Activated T-helper 1 cell treated with anti-CD3 and anti-CD28 coated beads, Interleukin-12 subunit alpha, Interleukin-12 subunit beta, Interleukin-2, Interleukin-4 antibody, amounts not matched to agents 30 ng/mL and 10 ng/mL and 1 ng/mL, durations not matched to agents 14 hours and 24 hours and 36 hours (primary cell): ENCODE measurements at regions not wholly inside any gene's neighbourhood (a gene's known extent, or its start where the extent isn't known, plus 50 kb on each side); places are given as distances from the start of the nearest gene placed in this dataset.

ENCODE experiments used
- DNase-seq: peaks from one replicate; pipeline ENCODE4 v3.0.0; 2021; ENCODE audit warnings: low spot score
- H3K27ac Mint-ChIP-seq: one replicate; pipeline ENCODE4 v1.8.0; 2021; ENCODE audit warnings: mild to moderate bottlenecking, mixed read lengths
- H3K27me3 Mint-ChIP-seq: one replicate; pipeline ENCODE4 v1.8.0; 2022; ENCODE audit warnings: mild to moderate bottlenecking, moderate library complexity, mixed read lengths; ENCODE audit not compliant: insufficient read depth
- H3K36me3 Mint-ChIP-seq: one replicate; pipeline ENCODE4 v1.8.0; 2021; ENCODE audit warnings: low read depth, mixed read lengths
- H3K4me1 Mint-ChIP-seq: one replicate; pipeline ENCODE4 v1.8.0; 2021; ENCODE audit warnings: low read depth, mixed read lengths
- H3K4me3 Mint-ChIP-seq: one replicate; pipeline ENCODE4 v1.8.0; 2021; ENCODE audit warnings: mild to moderate bottlenecking, moderate library complexity, mixed read lengths
- H3K9me3 Mint-ChIP-seq: one replicate; pipeline ENCODE4 v1.8.0; 2021; ENCODE audit warnings: mixed read lengths
- intact Hi-C: fragments of 100-400 bp; cut with micrococcal nuclease; formaldehyde crosslinking; loops from one replicate; pipeline ENCODE4 v1.15.1; 2024

DNA sequence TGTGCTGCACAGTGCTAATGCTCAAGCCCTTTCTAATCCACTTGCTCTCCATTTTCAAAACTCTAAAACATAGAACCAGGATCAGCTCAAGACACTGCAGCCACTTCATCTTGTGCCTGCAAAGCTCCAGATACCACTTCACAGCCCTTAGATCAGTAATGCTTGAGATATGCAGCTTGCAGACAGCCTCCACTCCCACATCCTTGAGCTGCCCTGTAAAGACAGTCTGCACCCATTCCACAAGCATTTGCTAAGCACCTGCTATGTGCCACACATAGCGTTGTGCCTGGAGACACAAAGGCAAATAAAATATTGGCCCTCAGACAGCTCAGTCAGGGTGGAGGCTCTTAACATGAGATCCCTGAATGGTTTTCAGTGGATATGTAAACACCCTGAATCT is 192.5 kb upstream of the SNX19 start:
- Mint-ChIP-seq H3K36me3 (no peaks in the 10 kb centered on the region), H3K4me3 (no peak overlapping the region), H3K9me3 (no peaks in the 10 kb centered on the region), H3K27ac (no peak overlapping the region), H3K27me3 (peaks cover 2% of the 10 kb centered on the region), H3K4me1 (no peaks in the 10 kb centered on the region)
- no peak for DNase-seq
- intact Hi-C loops: no loop called here

- DNase-seq: no peak
- Mint-ChIP-seq H3K9me3 (no peaks in the 10 kb centered on the region), H3K4me3 (no peak overlapping the region), H3K27ac (no peak overlapping the region), H3K4me1 (no peaks in the 10 kb centered on the region), H3K27me3 (peaks cover 2% of the 10 kb centered on the region), H3K36me3 (no peaks in the 10 kb centered on the region)
- intact Hi-C loops: no loop called here
These were observed 193.0 kb upstream of the SNX19 start for GRCh38 chr11:131109257-131109656.

DNA sequence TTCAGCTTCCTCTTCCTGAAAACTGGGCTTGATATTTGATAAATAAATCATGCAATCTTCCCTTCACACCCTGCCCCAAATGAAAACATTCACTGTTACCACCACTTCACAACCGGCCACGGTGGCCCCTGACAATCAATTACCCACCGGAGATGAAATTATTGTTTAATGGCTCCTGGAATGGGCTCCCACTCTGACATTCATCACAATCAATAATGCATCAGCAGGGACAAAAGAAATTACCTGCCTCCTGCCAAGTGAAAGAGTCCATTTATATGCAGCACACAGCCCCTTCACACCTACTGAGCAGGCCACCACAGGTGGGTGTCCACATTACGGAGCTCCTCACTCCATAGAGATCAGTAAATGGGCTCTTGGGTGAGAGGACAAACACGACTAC is 193.5 kb upstream of the SNX19 start:
- H3K9me3 Mint-ChIP-seq: no peaks in the 10 kb centered on the region
- peaks cover 2% of the 10 kb centered on the region for H3K27me3 Mint-ChIP-seq
- no peak for DNase-seq
- H3K4me3 Mint-ChIP-seq: no peak overlapping the region
- intact Hi-C loops: no loop called here
- H3K27ac Mint-ChIP-seq: no peak overlapping the region
- H3K36me3 Mint-ChIP-seq: no peaks in the 10 kb centered on the region
- H3K4me1 Mint-ChIP-seq: no peaks in the 10 kb centered on the region

DNA sequence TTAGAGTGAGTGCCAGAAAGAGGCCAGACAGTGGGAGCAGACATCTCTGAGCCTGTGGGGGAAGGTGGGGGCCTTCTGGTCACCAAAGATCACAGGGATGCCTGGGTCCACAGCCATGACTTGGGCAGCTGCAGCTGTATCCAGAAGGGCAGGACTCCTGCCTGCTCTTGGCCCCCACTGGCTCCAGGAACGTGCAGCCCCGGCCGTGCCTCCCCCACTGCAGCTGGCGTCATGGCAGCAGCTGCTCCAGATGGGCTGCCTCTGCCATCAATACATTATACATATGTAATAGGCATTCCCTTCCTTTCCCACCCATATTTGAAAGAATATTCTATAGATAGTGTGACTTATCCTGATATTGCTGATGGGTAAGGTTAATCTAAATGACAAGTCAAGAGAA is 195.5 kb upstream of the SNX19 start:
- Mint-ChIP-seq H3K4me1 (no peaks in the 10 kb centered on the region), H3K27me3 (peaks cover 2% of the 10 kb centered on the region), H3K36me3 (no peaks in the 10 kb centered on the region), H3K27ac (no peak overlapping the region), H3K4me3 (no peak overlapping the region), H3K9me3 (no peaks in the 10 kb centered on the region)
- intact Hi-C loops: no loop called here
- no peak for DNase-seq

DNA sequence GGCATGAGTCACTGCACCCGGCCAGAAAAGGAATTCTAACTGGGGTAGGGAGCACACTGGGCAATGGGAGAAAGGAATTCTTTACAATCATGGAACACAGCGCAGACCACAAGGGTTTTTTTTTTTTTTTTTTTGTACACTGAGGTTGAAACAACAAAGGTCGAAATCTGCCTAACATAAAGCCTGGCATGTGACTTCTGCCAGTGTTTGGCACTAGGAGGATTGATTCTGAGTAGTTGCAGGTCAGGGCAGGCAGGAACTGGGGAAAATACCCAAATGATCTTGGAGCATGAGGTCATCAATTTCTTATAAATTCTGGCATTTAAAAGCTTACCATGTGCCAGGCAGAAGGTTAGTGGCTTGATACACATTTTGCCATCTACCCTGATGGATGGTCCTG is 202.0 kb upstream of the SNX19 start:
- H3K27me3 Mint-ChIP-seq: no peaks in the 10 kb centered on the region
- no peak overlapping the region for H3K27ac Mint-ChIP-seq
- H3K4me3 Mint-ChIP-seq: no peak overlapping the region
- H3K36me3 Mint-ChIP-seq: no peaks in the 10 kb centered on the region
- intact Hi-C loops: no loop called here
- H3K4me1 Mint-ChIP-seq: no peaks in the 10 kb centered on the region
- DNase-seq: no peak
- no peaks in the 10 kb centered on the region for H3K9me3 Mint-ChIP-seq

GRCh38 chr11:131121426-131122333 is 205.4 kb upstream of the SNX19 start:
- no peak overlapping the region for H3K27ac Mint-ChIP-seq
- no peaks in the 10 kb centered on the region for H3K4me1 Mint-ChIP-seq
- intact Hi-C loops: no loop called here
- no peaks in the 10 kb centered on the region for H3K36me3 Mint-ChIP-seq
- no peak for DNase-seq
- no peaks in the 10 kb centered on the region for H3K27me3 Mint-ChIP-seq
- H3K9me3 Mint-ChIP-seq: peaks cover 3% of the 10 kb centered on the region
- H3K4me3 Mint-ChIP-seq: no peak overlapping the region

DNA sequence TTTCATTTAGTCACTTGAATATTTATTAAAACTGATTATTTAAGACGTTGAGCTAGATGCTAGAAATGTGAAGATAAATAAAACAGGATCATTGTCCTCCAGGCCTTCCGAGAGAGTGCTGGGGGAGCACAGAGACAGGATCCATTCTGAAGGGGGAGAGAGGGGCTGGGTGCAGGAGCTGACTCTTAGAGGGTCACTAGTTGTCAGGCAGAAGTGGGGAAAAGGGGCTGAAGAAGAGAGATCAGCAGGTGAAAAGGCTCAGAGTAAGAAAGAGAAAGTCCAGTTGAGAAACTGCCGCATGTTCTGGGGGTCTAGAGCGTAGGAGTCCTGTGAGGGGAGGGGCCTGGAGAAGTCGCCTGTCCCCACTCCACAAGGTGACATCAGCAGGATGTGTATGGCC is 206.2 kb upstream of the SNX19 start:
- no peak overlapping the region for H3K27ac Mint-ChIP-seq
- H3K4me3 Mint-ChIP-seq: no peak overlapping the region
- intact Hi-C loops: no loop called here

DNA sequence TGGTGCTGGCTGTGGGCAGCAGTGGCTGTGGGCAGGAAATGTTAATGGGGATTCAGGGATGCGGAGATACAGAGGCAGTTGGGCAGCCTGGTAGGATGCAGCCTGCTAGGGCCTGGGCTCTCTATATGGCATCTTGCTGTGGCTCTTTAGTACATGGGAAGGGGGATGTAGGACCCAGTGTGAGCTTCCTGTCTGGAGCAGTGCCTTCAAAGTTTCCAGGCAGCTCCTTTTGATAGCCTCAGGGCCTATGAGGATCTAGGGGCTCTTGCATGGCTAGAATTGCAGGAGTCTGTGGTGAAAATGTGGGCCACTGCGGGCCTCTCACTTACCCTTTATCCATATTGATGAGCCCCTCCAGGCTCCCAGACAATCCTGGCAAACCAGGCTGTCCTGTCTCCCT is 213.2 kb upstream of the SNX19 start:
- no peak for DNase-seq
- Mint-ChIP-seq H3K4me3 (no peak overlapping the region), H3K27ac (no peak overlapping the region), H3K27me3 (no peaks in the 10 kb centered on the region), H3K36me3 (no peaks in the 10 kb centered on the region), H3K9me3 (peaks cover 18% of the 10 kb centered on the region), H3K4me1 (no peaks in the 10 kb centered on the region)
- intact Hi-C loops: no loop called here

More for the DNA sequence above, 206.2 kb upstream of the SNX19 start:
- DNase-seq: no peak
- Mint-ChIP-seq H3K27me3 (no peaks in the 10 kb centered on the region), H3K9me3 (peaks cover 8% of the 10 kb centered on the region), H3K4me1 (no peaks in the 10 kb centered on the region), H3K36me3 (no peaks in the 10 kb centered on the region)

DNA sequence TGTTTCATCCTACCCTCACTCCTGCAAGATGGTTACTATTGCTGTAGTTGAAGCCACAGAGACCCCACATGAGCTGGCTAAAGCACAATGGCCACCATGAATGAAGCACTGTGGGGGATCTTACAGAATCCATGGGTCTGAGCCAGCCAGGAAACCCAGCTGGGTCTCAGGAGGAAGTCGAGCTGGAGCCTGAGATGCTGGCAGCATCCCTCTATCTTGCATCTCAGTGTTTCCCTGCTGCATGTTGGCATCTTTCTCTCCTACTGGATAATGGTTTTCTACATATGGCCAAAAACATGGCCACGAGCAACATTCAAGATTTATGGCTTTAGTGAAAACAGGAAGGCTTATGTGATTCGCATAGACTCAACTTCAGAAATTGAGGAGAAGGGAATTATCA is 219.3 kb upstream of the SNX19 start:
- no peak for DNase-seq
- H3K4me1 Mint-ChIP-seq: peaks cover 4% of the 10 kb centered on the region
- H3K36me3 Mint-ChIP-seq: no peaks in the 10 kb centered on the region
- H3K4me3 Mint-ChIP-seq: no peak overlapping the region
- intact Hi-C loops: no loop called here
- H3K27ac Mint-ChIP-seq: no peak overlapping the region
- H3K27me3 Mint-ChIP-seq: no peaks in the 10 kb centered on the region
- H3K9me3 Mint-ChIP-seq: peaks cover 6% of the 10 kb centered on the region

DNA sequence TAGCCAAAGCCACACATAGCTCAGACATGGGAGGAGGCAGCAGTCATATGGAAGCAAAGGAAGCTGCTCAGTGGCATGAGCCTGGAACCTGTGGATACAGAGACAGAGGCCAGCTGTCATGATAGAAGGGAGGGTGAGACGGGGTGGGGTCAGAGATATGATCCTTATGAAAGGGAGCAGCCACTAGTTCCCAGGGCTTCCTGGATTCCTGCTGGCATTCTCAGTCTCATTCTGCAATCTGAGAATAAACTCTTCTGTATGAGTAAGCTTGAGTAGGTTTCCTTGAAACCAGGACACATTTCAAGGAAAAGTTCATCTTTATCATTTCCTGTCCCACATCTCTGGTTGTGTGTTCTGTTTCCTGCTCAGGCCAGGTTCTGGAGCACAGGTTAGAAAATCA is 220.2 kb upstream of the SNX19 start:
- Mint-ChIP-seq H3K27me3 (no peaks in the 10 kb centered on the region), H3K36me3 (no peaks in the 10 kb centered on the region), H3K27ac (no peak overlapping the region)

DNA sequence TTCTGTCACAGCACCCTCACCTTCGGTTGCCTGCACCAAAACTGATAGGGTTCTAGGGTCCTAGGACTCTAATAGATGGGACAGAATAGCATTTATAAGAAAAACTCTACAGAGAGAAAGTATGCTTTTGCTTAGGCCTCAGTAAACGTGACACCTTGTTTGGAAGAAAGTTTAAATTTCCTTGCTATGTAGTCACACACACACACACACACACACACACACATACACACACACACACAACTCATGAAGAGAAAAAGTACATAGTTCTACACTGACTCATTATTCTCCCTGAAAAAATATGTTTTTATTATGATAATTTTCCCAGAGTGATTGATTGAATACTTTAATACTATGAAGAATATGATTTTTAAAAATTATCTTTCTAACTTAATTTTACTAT is 220.8 kb upstream of the SNX19 start:
- intact Hi-C loops: no loop called here
- no peak overlapping the region for H3K4me3 Mint-ChIP-seq
- H3K36me3 Mint-ChIP-seq: no peaks in the 10 kb centered on the region
- peaks cover 3% of the 10 kb centered on the region for H3K9me3 Mint-ChIP-seq
- H3K4me1 Mint-ChIP-seq: peaks cover 4% of the 10 kb centered on the region
- H3K27me3 Mint-ChIP-seq: no peaks in the 10 kb centered on the region
- DNase-seq: no peak
- no peak overlapping the region for H3K27ac Mint-ChIP-seq

More for the DNA sequence above, 220.2 kb upstream of the SNX19 start:
- intact Hi-C loops: no loop called here
- no peak overlapping the region for H3K4me3 Mint-ChIP-seq
- H3K9me3 Mint-ChIP-seq: peaks cover 3% of the 10 kb centered on the region
- no peak for DNase-seq
- peaks cover 4% of the 10 kb centered on the region for H3K4me1 Mint-ChIP-seq

DNA sequence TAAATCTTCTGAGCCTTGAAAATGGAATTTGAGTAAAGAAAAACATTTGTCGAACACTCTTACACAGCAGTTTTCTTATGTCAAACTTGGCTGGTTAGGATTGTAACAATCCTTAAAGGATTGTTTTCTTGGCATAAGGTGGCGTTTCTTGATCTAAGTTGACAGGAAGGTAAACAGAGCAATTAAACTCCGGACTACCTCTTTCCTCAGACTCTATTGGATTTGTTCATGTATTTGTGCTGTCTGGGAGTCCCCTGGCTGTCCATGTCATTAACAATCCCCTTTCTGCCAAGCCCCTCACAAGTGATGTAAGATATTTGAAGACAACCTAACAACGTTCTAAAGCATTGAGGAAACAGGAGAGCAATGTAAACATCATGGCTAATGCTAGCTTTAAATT is 222.5 kb upstream of the SNX19 start:
- no peak for DNase-seq
- no peaks in the 10 kb centered on the region for H3K27me3 Mint-ChIP-seq
- H3K36me3 Mint-ChIP-seq: no peaks in the 10 kb centered on the region
- peaks cover 3% of the 10 kb centered on the region for H3K9me3 Mint-ChIP-seq
- H3K27ac Mint-ChIP-seq: no peak overlapping the region
- H3K4me3 Mint-ChIP-seq: no peak overlapping the region
- peaks cover 4% of the 10 kb centered on the region for H3K4me1 Mint-ChIP-seq
- intact Hi-C loops: no loop called here

GRCh38 chr11:131145791-131146190 is 224.6 kb upstream of the NTM start:
- no peak overlapping the region for H3K27ac Mint-ChIP-seq
- peaks cover 3% of the 10 kb centered on the region for H3K9me3 Mint-ChIP-seq
- no peaks in the 10 kb centered on the region for H3K4me1 Mint-ChIP-seq
- H3K36me3 Mint-ChIP-seq: no peaks in the 10 kb centered on the region
- intact Hi-C loops: no loop called here
- DNase-seq: no peak
- H3K4me3 Mint-ChIP-seq: no peak overlapping the region
- H3K27me3 Mint-ChIP-seq: no peaks in the 10 kb centered on the region
